DMS114 treated with DMSO at 0.1 percent for 48 hours (cell line): ENCODE measurements at regions not wholly inside any gene's neighbourhood (a gene's known extent, or its start where the extent isn't known, plus 50 kb on each side); places are given as distances from the start of the nearest gene placed in this dataset.

ENCODE experiments used
- DNase-seq: peaks from one replicate; lab custom pipeline; 2025; ENCODE audit not compliant: unreplicated experiment; lab: John Stamatoyannopoulos, UW

DNA sequence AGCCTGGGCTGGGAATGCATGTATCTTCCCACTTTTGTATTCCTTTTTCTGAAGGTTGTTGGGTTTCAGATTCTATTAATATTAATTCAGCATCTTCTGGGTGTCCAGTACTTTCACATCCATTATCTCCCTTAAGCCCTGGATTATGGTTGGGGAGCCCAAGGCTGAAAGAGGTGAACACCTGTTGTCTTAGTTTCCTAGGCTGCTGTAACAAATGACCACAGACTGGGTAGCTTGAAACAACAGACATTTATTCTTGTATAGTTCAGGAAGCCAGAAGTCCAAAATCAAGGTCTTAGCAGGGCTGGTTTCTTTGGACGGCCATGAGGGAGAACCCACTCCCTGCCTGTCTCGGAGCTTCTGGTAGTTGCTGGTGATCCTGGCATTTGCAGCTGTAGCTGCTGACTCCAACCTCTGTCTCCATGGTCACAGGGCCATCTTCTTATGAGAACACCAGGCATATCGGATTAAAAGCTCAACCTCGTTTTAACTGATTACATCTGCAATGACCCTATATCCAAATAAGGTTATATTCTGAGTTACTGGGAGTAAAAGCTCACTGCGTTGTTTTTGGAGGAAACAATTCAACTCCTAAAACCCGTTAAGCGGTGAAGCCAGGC lies 68.2 kb upstream of the CLMN start:
- no peak for DNase-seq

- DNase-seq, result no peak
These were observed 66.9 kb upstream of the CLMN start for GRCh38 chr14:95386536-95387095.

DNA sequence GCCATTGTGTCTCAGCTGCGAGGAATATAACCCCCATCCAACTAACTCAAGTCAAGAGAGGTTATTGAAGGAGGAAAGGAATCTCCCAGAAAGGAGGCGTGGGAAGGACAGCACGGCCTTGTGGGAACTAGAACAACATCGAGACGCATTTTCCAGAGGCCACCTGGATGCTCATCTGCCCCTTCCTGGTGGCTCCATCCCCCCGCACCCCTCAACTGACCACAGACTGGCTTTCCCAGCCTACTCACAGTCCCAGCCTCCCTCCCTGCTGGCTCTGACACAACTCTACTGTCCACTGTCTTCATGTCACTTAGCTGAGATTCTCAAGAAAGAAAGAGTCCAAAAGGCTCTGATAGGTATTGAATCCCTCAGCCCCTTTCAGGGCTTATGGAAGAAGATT lies 66.0 kb upstream of the CLMN start:
- no peak for DNase-seq

DNA sequence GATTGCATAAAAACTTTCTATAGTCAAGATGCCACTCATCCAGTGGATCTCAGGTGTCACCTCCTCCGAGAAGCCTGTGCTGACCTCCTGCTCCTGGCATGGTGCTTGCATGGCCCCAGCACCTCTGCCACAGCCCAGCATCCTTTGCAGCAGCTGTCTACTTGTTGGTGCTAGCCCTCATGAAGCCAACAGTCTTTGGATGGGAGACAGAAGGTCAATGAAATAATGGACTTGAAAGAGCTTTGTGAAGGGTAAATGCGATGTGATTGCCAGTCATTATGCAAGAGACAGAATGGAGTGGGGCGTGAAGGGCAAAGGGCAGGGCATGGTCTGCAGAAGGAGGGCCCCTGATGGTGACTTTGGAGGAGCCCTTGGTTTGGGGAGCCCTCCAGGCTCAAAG lies 63.0 kb upstream of the CLMN start:
- DNase-seq, result no peak

GRCh38 chr14:95381726-95382125 lies 62.0 kb upstream of the CLMN start:
- DNase-seq, result no peak

- DNase-seq, result no peak
These were observed 60.8 kb upstream of the CLMN start for GRCh38 chr14:95380350-95381042.

DNA sequence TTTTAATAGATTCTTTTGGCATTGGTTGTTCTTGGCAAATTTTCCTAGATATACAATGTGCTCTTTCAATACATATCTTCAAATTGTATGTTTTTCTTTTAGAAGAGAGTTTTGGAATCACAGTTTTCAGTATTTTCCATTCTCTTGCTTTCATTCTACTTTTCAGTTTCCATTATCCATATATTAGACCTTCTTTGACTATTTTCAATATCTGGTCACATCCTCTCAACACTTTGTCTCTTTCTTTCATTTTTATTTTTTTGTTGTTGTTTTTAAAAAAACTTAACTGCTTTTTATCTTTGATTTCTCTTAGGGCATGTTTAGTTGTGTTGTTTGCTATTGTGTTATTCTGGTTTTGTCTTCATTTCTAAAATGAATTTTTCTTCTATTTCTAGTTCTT lies 59.9 kb upstream of the CLMN start:
- no peak for DNase-seq

DNA sequence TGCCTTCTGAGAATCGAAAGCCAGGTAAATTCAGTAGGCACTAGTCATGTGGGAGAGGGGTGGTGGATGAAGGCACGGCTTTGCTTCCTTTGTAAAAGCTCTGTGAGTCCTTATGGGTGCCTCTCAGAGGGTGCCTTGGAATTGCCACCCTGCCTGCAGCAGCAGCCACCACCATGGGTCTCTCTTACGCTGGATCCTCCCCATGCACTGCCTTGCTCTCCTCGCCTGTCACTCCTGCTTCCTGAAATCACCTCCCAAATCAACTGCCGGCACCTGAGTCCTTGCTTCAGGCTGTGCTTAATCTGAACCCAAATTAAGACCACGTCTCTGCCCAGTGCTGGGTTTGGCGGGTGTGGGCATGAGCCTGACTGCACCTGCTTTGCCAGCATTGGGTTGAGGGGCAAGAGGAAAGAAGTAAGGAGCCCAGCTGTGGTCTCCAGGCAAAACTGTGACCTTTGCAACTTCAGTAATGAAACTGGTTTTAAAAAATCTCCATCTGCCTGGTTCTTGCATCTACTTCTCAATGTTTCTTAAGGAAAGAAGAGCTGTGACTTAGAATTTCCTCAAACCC lies 55.9 kb upstream of the CLMN start:
- no peak for DNase-seq

- no peak for DNase-seq
These were observed 54.7 kb upstream of the CLMN start for GRCh38 chr14:95374239-95374997.

GRCh38 chr14:95370076-95370475 lies 50.4 kb upstream of the CLMN start:
- DNase-seq, result no peak
